Astrocyte of the hippocampus (primary cell): ENCODE measurements at regions not wholly inside any gene's neighbourhood (a gene's known extent, or its start where the extent isn't known, plus 50 kb on each side); places are given as distances from the start of the nearest gene placed in this dataset.

Experiments
- DNase-seq: peaks from one replicate; pipeline ENCODE4 v3.0.0; 2011; ENCODE audit warnings: low read depth, low spot score

- no peak for DNase-seq
These were observed 113.0 kb upstream of the MSX1 start for GRCh38 chr4:4746444-4746843.

- DNase-seq, result no peak
These were observed 119.4 kb upstream of the MSX1 start for GRCh38 chr4:4740071-4740470.

GRCh38 chr4:4735870-4736269 lies 123.6 kb upstream of the MSX1 start:
- DNase-seq, result peak; percentile 35

- no peak for DNase-seq
These were observed 124.2 kb upstream of the MSX1 start for GRCh38 chr4:4735136-4735750.

- no peak for DNase-seq
These were observed 125.0 kb upstream of the MSX1 start for GRCh38 chr4:4734425-4734824.

- no peak for DNase-seq
These were observed 125.8 kb upstream of the MSX1 start for GRCh38 chr4:4733663-4734062.

GRCh38 chr4:4730249-4730648 lies 129.2 kb upstream of the MSX1 start:
- DNase-seq, result no peak

- DNase-seq, result no peak
These were observed 130.3 kb upstream of the MSX1 start for GRCh38 chr4:4729206-4729605.

GRCh38 chr4:4727536-4727935 lies 131.9 kb upstream of the MSX1 start:
- peak; percentile 16 for DNase-seq

- no peak for DNase-seq
These were observed 133.4 kb upstream of the MSX1 start for GRCh38 chr4:4726051-4726450.

GRCh38 chr4:4724321-4724720 lies 135.1 kb upstream of the MSX1 start:
- DNase-seq, result no peak

- no peak for DNase-seq
These were observed 137.8 kb upstream of the MSX1 start for GRCh38 chr4:4721636-4722035.

GRCh38 chr4:4720646-4721045 lies 138.8 kb upstream of the MSX1 start:
- no peak for DNase-seq

- DNase-seq, result no peak
These were observed 140.0 kb upstream of the MSX1 start for GRCh38 chr4:4719436-4719835.

- no peak for DNase-seq
These were observed 141.8 kb upstream of the MSX1 start for GRCh38 chr4:4717692-4718091.

- DNase-seq, result peak; percentile 39
These were observed 145.1 kb upstream of the MSX1 start for GRCh38 chr4:4714331-4714730.

GRCh38 chr4:4712800-4713528 lies 146.5 kb upstream of the MSX1 start:
- DNase-seq, result no peak

- no peak for DNase-seq
These were observed 147.6 kb upstream of the MSX1 start for GRCh38 chr4:4711902-4712301.

- DNase-seq, result no peak
These were observed 149.7 kb upstream of the MSX1 start for GRCh38 chr4:4709736-4710135.

- no peak for DNase-seq
These were observed 155.2 kb upstream of the MSX1 start for GRCh38 chr4:4704267-4704666.

GRCh38 chr4:4697584-4697983 lies 155.7 kb upstream of the STX18 start:
- no peak for DNase-seq

- no peak for DNase-seq
These were observed 154.7 kb upstream of the STX18 start for GRCh38 chr4:4696530-4696929.

GRCh38 chr4:4695497-4695896 lies 153.6 kb upstream of the STX18 start:
- DNase-seq, result no peak

GRCh38 chr4:4694827-4695226 lies 153.0 kb upstream of the STX18 start:
- DNase-seq, result no peak
